OCI-LY3 (cell line): ENCODE measurements at regions not wholly inside any gene's neighbourhood (a gene's known extent, or its start where the extent isn't known, plus 50 kb on each side); places are given as distances from the start of the nearest gene placed in this dataset.

Source experiments
- H2AFZ ChIP-seq: fragments of 200-600, 300-600 bp; shearing (Covaris generic); 2 replicates; pipeline ENCODE4 v1.6.0; 2014; ENCODE audit warnings: antibody characterized with exemption, low read depth, low read length
- H3K27ac ChIP-seq: fragments of 200-600, 300-600 bp; sonication (generic); 2 replicates; pipeline ENCODE4 v1.5.1; 2014; ENCODE audit warnings: mild to moderate bottlenecking, low read length, moderate library complexity, mixed read lengths
- H3K27me3 ChIP-seq: fragments of 200-600, 300-600 bp; sonication (generic); 2 replicates; pipeline ENCODE4 v1.6.1; 2014; ENCODE audit warnings: low read depth, low read length, mixed read lengths
- H3K36me3 ChIP-seq: fragments of 200-600, 300-600 bp; sonication (generic); replicated peaks from 2 replicates; pipeline ENCODE3; 2014; ENCODE audit warnings: low read depth, low read length, mixed read lengths
- H3K4me1 ChIP-seq: fragments of 300-600, 200-600 bp; sonication (generic); 2 replicates; pipeline ENCODE4 v1.6.1; 2014; ENCODE audit warnings: low read length, mixed read lengths
- H3K4me2 ChIP-seq: fragments of 200-600, 300-600 bp; sonication (generic); 2 replicates; pipeline ENCODE4 v1.6.1; 2014; ENCODE audit warnings: low read length, mixed read lengths
- H3K4me3 ChIP-seq: fragments of 300-600, 200-600 bp; sonication (generic); 2 replicates; pipeline ENCODE4 v1.5.1; 2014; ENCODE audit warnings: antibody characterized with exemption, mild to moderate bottlenecking, low read length, moderate library complexity
- H3K79me2 ChIP-seq: fragments of 300-600, 200-600 bp; shearing (Covaris generic); 2 replicates; pipeline ENCODE4 v1.6.1; 2014; ENCODE audit warnings: mild to moderate bottlenecking, low read length, mixed read lengths
- H3K9ac ChIP-seq: fragments of 300-600, 200-600 bp; shearing (Covaris generic); 2 replicates; pipeline ENCODE4 v1.6.0; 2014; ENCODE audit warnings: mild to moderate bottlenecking, low read length, moderate library complexity
- H3K9me3 ChIP-seq: fragments of 200-600, 300-600 bp; shearing (Covaris generic); 2 replicates; pipeline ENCODE4 v1.6.1; 2014; ENCODE audit warnings: low read length, mixed read lengths; ENCODE audit not compliant: insufficient read depth
- H4K20me1 ChIP-seq: fragments of 200-600, 300-600 bp; sonication (generic); 2 replicates; pipeline ENCODE4 v1.6.1; 2016; ENCODE audit warnings: low read length, mixed read lengths; ENCODE audit not compliant: insufficient read depth
- EZH2phosphoT487 ChIP-seq: fragments of 200-600 bp; shearing (Covaris generic); IDR thresholded peaks from 2 replicates; pipeline ENCODE4 v1.6.1; 2018; ENCODE audit warnings: antibody characterized with exemption, mixed run types, low read depth
- TF ChIP-seq, protein P1 (sequence below): fragments of 200-600, 300-600 bp; sonication (generic); IDR thresholded peaks from 2 replicates; pipeline ENCODE4 v1.5.1; 2014; ENCODE audit warnings: antibody characterized with exemption, low read length, low read depth

- Histone ChIP-seq H3K4me1 (no peaks in the 10 kb centered on the region), H4K20me1 (no peaks in the 10 kb centered on the region)
Measured at GRCh38 chr2:147108548-147108947, 736.3 kb upstream of the ACVR2A start.

GRCh38 chr2:147101941-147102790, 742.7 kb upstream of the ACVR2A start:
- Histone ChIP-seq H3K4me1 (no peaks in the 10 kb centered on the region), H3K27ac (no peak overlapping the region), H3K9me3 (no peaks in the 10 kb centered on the region; the same call in 1 of the 2 replicates), H3K4me3 (no peak overlapping the region), H3K27me3 (no peaks in the 10 kb centered on the region), H3K4me2 (no peak overlapping the region), H4K20me1 (no peaks in the 10 kb centered on the region), H3K79me2 (no peaks in the 10 kb centered on the region), H3K36me3 (no peaks in the 10 kb centered on the region), H3K9ac (no peak overlapping the region), H2AFZ (no peak overlapping the region)
- TF ChIP-seq, protein P1, sequence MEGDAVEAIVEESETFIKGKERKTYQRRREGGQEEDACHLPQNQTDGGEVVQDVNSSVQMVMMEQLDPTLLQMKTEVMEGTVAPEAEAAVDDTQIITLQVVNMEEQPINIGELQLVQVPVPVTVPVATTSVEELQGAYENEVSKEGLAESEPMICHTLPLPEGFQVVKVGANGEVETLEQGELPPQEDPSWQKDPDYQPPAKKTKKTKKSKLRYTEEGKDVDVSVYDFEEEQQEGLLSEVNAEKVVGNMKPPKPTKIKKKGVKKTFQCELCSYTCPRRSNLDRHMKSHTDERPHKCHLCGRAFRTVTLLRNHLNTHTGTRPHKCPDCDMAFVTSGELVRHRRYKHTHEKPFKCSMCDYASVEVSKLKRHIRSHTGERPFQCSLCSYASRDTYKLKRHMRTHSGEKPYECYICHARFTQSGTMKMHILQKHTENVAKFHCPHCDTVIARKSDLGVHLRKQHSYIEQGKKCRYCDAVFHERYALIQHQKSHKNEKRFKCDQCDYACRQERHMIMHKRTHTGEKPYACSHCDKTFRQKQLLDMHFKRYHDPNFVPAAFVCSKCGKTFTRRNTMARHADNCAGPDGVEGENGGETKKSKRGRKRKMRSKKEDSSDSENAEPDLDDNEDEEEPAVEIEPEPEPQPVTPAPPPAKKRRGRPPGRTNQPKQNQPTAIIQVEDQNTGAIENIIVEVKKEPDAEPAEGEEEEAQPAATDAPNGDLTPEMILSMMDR: no peak
- TF ChIP-seq EZH2phosphoT487: no peak

More at GRCh38 chr2:147108548-147108947, 736.3 kb upstream of the ACVR2A start:
- no peaks in the 10 kb centered on the region for H3K36me3 ChIP-seq
- TF ChIP-seq EZH2phosphoT487: no peak
- TF ChIP-seq, protein P1: no peak
- no peak overlapping the region for H3K4me3 ChIP-seq
- no peak overlapping the region for H3K9ac ChIP-seq
- H3K9me3 ChIP-seq: no peaks in the 10 kb centered on the region
- no peak overlapping the region for H3K4me2 ChIP-seq
- H2AFZ ChIP-seq: no peak overlapping the region
- H3K79me2 ChIP-seq: no peaks in the 10 kb centered on the region
- H3K27ac ChIP-seq: no peak overlapping the region
- no peaks in the 10 kb centered on the region for H3K27me3 ChIP-seq

- Histone ChIP-seq H4K20me1 (no peaks in the 10 kb centered on the region), H3K27ac (no peak overlapping the region), H3K4me1 (no peaks in the 10 kb centered on the region), H3K36me3 (no peaks in the 10 kb centered on the region), H3K4me3 (no peak overlapping the region), H2AFZ (no peak overlapping the region), H3K4me2 (no peak overlapping the region), H3K9ac (no peak overlapping the region), H3K79me2 (no peaks in the 10 kb centered on the region), H3K27me3 (no peaks in the 10 kb centered on the region), H3K9me3 (no peaks in the 10 kb centered on the region; the same call in 1 of the 2 replicates)
- TF ChIP-seq, protein P1: no peak
- TF ChIP-seq EZH2phosphoT487: no peak
Measured at GRCh38 chr2:147100406-147101035, 744.3 kb upstream of the ACVR2A start.

GRCh38 chr2:147099845-147100244, 745.0 kb upstream of the ACVR2A start:
- Histone ChIP-seq H2AFZ (no peak overlapping the region), H3K9ac (no peak overlapping the region), H4K20me1 (no peaks in the 10 kb centered on the region), H3K4me3 (no peak overlapping the region), H3K79me2 (no peaks in the 10 kb centered on the region), H3K4me1 (no peaks in the 10 kb centered on the region), H3K9me3 (no peaks in the 10 kb centered on the region; the same call in 1 of the 2 replicates), H3K4me2 (no peak overlapping the region), H3K27me3 (no peaks in the 10 kb centered on the region), H3K36me3 (no peaks in the 10 kb centered on the region), H3K27ac (no peak overlapping the region)
- no peak for TF ChIP-seq EZH2phosphoT487
- TF ChIP-seq, protein P1: no peak
